Activated CD4-positive, alpha-beta T cell treated with anti-CD3 and anti-CD28 coated beads for 1 hour (primary cell): ENCODE measurements at regions not wholly inside any gene's neighbourhood (a gene's known extent, or its start where the extent isn't known, plus 50 kb on each side); places are given as distances from the start of the nearest gene placed in this dataset.

Experiments
- DNase-seq: peaks from one replicate; pipeline ENCODE4 v3.0.0-alpha.2; 2020

- no peak for DNase-seq
Observed at GRCh38 chr14:22513066-22513812, 75.8 kb downstream of the DAD1 start.

- no peak for DNase-seq
Observed at GRCh38 chr14:22512106-22512814, 76.8 kb downstream of the DAD1 start.

GRCh38 chr14:22510527-22511110 lies 78.4 kb downstream of the DAD1 start:
- no peak for DNase-seq

DNA sequence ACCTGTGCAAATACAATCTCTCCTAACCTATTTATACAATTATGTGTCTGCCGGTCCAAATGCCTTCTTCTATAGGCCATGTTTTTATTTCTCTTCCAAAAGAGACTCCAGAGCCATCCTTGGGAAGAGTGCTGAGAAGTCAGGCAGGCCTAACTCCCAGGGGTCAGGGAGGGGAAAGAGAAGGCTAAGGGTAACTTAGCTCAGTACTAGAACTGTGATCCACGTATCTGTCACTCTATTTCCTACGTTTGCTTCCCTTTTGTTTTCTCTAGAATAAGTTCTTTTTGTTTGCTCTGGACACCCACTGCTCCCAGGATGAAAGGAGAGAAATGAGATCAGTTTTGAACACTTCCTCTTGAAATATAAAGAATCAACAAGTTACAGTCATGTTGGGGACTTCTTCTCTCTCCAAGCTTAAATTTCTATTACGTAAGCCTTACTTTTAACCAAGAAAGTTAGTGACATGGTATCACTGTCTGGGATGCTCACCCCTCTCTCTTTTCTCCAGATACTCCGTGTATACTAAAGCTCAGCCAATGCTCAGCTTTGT lies 79.2 kb downstream of the DAD1 start:
- no peak for DNase-seq

DNA sequence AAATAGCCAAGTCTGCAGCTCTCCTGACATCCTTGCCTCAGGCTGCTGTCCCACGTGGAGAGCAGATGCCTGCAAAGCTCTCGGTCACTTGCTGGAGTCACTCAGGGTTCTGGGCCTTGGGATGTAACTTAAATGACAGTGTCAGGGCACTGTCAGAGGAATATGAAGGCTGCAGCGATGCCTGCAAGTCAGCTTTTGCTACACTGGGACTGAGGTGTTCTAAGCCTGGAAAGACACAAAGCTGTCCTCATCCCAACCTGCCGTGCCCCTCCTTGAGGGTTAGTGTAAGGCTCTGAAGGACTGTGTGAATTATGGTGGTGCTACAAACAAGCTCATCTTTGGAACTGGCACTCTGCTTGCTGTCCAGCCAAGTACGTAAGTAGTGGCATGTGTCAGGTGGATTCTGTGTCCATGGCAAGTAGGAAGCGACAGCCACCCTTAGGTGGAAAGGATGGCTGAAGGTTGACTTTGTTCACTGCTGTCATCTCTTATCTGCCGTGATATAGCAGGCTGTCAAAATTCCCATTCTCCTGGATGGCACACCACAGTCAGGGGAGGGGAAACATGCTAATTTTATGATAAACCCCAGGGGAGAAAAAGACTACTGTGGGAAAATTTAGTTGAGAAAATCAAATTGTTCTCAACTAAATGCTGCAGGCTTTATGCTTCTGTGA lies 79.9 kb downstream of the DAD1 start:
- DNase-seq = no peak

DNA sequence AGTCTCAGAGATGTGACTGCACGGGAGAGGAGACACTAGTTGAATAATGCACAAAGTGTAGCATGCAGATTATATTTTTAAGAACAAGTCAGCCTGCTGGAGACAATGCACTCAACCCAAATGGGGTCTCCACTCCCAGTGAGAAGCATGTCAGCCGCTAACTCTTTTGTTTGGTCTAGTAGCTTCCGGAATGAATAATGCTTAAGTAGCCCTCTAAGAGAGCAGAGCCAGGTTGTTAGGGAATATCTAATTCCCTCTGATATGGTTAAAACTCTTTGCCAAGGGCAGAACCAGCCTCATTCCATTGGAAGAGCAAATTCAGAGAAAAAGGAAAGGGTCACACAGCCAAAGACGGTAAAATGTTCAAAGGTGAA lies 80.4 kb downstream of the DAD1 start:
- no peak for DNase-seq

DNA sequence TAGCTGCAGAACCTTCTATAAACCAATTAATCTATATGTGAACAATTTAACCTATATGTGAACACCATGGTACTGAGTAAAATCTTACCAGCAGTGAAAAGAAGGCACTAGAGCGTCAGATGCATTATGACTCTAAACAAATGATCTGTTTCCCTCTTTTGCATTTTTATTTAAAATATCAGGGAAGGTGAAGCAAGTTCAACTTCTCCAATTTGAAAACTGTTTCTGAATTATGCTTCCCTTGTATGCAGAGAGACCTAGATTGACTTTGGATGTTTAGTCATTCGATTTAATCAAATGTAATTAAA lies 80.9 kb downstream of the DAD1 start:
- no peak for DNase-seq

- no peak for DNase-seq
Observed at GRCh38 chr14:22506778-22507351, 82.2 kb downstream of the DAD1 start.

- DNase-seq = no peak
Observed at GRCh38 chr14:22506378-22506710, 82.7 kb downstream of the DAD1 start.

DNA sequence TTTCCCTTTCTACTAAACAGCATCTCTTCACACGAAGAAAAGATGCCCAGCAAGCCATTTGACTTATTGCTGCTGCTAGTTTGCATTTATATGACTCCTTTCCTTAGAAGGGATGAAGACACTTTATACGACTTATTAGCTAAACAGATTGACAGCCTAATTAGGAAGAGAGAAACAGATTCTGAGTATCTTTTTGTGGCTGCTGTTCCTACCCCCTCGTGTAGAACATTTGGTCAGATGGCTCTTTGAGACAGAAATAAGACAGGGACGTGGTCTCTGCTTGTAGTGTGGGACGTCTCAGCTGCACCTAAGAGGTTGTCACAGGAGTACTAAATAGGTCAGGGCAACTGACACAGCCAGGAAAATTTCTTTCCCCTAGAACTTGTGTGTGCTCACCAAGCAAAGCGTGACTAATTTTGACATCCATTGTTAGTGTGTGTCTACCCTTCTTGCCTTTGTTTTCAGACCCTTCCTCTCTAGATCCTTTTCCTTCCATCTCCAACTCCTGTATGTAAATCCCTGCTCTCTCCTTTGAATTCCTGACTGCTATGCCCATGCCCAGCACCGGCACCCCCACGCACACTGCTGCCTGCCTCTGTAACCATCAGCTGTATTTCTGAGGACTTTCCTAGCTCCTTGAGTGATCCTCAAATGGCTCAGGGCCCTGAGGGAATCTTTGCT lies 83.2 kb downstream of the DAD1 start:
- no peak for DNase-seq

DNA sequence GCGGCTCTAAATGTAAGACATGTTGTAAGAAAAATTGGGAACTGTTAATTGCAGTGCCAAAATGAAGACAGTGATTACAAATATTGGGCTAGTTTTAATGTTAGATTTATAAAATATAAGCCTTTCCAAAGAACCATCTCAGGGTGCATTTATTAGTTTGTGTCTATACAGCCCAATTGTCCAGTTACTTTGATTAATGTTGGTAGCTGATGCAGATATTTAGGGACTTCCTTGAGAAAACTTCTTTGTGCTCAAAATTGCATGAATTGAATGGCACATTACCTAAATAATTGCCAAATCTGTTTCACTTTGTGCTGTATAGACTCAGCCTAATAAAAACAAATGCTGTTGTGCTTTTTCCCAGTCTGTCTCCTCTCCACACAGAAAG lies 83.7 kb downstream of the DAD1 start:
- DNase-seq = no peak

DNA sequence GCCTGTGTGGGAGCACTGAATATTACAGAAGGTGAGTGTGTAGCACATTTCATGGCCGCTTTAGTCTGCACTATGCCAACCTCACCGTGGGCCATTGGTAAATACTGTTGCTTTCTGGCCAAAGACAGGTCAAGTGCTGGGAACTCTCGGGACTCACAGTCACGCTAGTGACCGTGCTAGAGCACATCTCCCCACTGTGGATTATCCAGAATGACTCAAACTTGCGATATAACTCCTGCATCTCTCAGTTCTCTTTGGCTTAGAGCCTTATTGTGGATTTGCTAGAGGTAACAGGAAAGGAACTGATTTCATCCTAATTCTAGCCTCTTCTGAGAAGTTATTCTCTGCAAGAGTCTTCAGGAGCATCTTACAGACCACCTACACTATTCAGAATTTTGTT lies 86.5 kb downstream of the DAD1 start:
- no peak for DNase-seq

DNA sequence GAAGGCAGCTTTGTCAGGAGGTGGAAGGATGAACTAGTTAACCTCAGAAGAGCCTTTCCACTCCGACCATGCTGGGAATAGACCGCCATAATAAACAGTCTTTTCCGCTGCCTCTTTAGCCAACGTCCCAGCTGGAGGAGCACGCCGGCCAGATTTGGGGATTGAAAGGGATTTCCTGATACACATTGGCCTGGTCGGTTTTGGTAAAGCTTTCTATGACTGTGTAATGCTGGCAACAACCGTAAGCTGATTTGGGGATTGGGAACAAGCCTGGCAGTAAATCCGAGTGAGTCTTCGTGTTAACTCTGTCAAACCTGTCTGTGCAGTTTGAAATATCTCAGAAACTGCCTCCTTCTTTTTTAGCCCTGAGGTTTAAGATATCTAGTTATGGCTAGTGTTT lies 87.0 kb downstream of the DAD1 start:
- DNase-seq = no peak

DNA sequence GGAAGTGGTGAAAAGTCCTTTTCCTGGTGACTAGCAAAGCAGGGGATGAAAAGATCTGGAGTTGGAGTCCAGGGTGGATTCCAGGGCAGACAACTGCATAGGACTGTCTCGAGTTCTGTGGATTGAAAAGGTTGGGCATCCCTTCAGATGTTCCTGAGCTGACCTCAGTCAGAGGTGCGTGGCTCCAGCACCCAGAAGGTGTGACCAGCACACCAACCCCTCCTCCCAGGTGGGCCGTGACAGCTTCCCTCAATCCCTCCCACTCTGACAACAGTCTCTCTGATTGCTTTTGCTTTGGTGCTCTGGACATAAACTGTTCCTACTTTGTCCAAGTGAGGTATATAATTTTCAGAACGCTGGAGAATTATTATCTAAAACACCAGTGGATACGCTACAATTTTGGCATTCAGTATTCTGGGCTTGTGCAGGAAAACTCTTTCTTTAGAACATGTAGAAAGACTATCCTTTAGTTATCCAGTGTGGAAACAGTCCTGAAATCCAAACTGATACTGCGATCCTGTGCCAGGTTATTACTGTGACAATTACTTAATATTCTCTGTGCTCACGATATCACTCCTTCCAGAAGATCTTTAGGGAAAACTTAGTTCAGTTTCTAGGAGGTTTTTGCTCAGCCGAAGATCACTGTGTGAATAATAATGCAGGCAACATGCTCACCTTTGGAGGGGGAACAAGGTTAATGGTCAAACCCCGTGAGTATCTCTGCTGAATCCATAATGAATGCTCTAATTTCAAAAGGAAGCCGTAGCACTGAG lies 87.9 kb downstream of the DAD1 start:
- DNase-seq = no peak

- no peak for DNase-seq
Observed at GRCh38 chr14:22500525-22500924, 88.5 kb downstream of the DAD1 start.

- no peak for DNase-seq
Observed at GRCh38 chr14:22497671-22498093, 91.3 kb downstream of the DAD1 start.

- no peak for DNase-seq
Observed at GRCh38 chr14:22497144-22497423, 91.9 kb downstream of the DAD1 start.

GRCh38 chr14:22494486-22495135 lies 94.4 kb downstream of the DAD1 start:
- DNase-seq = no peak

GRCh38 chr14:22493753-22494152 lies 95.3 kb downstream of the DAD1 start:
- DNase-seq = no peak

- DNase-seq = no peak
Observed at GRCh38 chr14:22492622-22493542, 96.1 kb downstream of the DAD1 start.
